HG02642 (cell line): ENCODE measurements at regions not wholly inside any gene's neighbourhood (a gene's known extent, or its start where the extent isn't known, plus 50 kb on each side); places are given as distances from the start of the nearest gene placed in this dataset.

Source experiments
- ATAC-seq: cut with Tn5 transposase; IDR thresholded peaks from one replicate; pipeline ENCODE4 v1.9.1; 2021; ENCODE audit warnings: mild to moderate bottlenecking; ENCODE audit not compliant: unreplicated experiment, poor library complexity

DNA sequence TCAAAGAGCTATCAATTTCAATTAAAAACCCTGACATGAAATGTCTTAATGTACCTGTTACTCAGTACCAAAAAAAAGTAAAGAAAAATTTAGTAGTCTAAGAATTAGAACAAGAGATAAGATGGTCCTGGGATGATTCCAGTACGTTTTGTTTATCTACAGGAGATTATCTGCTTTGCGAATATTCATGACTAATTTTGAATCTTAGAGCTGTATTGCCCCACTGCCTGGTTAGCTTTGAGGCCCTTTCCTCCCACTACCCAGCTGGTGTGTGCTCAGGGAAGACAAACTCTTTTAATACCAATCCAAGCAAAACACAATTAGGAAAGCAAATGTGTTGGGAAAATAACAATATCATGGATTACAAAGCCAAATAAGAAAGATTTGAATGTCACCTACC, 263.5 kb downstream of the FOXG1 start:
- ATAC-seq, result no peak

DNA sequence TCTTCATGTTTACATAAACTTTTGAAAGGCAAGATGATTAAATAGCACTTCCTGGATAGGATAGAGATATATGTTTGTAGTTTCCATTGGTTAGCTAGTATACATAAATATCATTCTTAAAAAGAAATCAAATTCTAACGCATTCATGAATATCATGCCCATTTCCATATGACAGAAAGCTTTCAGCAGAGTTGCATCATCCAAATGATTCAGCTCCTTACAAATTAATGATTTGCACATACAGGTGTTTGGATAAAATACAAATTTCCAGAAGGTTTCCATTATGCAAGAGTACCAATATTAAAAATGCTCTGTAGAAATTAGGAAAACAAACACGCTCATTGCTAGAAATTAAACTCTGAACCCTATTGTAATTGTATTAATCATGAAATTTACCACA, 264.4 kb downstream of the FOXG1 start:
- ATAC-seq, result no peak

GRCh38 chr14:29035134-29035533, 268.5 kb downstream of the FOXG1 start:
- no peak for ATAC-seq

GRCh38 chr14:29037411-29037810, 270.8 kb downstream of the FOXG1 start:
- ATAC-seq, result no peak

- ATAC-seq, result no peak
These were observed 272.6 kb downstream of the FOXG1 start for GRCh38 chr14:29039171-29039570.

GRCh38 chr14:29042551-29042950, 276.0 kb downstream of the FOXG1 start:
- ATAC-seq, result no peak

DNA sequence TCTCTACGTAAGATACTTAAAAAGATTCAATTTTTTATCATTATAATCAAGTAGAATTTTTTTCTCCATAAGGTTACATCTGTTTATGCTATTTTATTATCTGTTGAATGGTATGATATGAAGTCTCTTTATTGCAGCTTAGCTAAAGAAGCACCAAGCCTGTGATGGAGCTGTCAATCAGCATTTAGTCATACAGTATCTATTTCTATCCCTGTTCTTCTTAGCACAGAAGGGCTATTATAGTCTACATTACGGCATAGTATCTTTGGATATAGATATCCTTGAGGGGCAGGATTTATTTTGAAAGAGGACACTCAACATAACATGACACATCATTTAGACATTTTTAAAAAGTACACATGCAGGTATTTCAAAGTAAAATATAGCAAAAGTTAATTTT, 277.1 kb downstream of the FOXG1 start:
- no peak for ATAC-seq

DNA sequence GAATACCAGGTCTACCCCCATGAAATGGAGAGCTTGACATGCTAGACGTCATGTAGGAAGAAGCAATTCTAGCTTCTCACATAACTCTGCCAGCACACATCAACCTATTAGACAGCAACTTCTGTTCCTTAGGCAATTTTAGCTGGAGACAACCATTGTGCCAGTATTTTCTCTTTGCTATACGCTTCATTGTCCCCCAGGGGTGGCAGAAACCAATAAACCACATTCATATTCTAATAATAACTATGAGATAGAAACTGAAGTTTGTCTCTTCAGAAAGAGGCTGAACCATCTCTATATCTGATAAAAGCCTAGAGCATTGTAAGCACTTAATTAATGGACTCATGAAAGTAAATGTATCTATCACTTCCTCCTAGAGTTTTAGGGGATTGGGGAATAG, 278.6 kb downstream of the FOXG1 start:
- ATAC-seq, result no peak

DNA sequence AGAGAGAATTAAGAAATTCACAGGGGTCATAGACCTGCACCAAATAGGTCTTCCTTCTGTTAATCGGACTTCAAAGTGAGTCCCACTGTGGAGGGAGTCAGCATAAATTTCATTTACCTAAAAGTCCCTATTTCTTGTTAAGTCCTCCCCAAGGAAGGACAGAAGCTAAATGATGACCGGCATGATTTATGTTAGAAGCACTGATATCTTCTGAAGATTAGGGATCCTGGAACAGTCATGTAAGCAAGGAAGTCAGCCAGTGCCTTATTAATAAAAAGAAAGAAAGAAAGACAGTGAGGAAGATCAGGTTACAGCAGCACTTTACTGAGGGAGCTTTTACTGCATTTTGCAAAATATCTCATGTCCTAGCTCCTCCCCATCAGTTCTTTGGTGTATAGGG, 287.5 kb downstream of the FOXG1 start:
- no peak for ATAC-seq

- ATAC-seq, result no peak
These were observed 289.5 kb downstream of the FOXG1 start for GRCh38 chr14:29056041-29056566.

DNA sequence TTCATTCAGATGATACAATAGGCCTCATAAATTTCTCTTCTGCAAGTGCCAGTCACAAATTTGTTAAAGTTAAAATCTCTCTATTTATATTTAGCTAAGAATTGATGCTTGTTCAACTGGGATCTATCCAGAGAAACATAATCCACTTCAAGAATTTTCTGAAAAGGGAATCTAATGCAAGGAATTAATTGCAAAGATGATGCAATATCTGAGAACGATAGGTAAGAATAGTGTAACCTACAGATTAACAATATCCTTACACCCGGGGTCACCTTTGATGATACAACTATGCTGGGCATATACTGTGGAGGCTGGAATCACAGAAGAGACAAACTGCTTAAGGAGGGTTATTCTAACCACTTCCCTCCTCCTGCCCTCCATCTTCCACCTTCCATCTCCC, 295.1 kb downstream of the FOXG1 start:
- no peak for ATAC-seq

DNA sequence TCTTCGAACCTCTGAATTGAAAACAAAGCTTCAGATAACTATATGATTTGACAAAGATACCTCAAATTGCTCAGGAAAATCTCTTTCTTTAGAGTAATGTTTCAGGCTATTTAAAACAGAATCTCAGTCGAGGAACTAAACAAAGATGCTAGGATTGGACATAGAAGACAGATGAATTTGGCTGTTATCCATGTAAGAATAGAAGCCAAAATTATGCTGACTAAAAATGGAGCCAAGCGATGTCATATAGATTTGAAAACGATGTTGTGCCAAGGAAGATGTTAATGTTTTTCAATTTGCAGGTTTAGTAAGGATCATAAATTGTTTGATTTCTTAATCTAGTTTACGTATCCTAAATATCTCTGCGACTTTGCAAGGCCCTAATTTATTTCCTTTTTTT, 295.9 kb downstream of the FOXG1 start:
- ATAC-seq, result no peak

GRCh38 chr14:29062976-29063375, 296.4 kb downstream of the FOXG1 start:
- no peak for ATAC-seq

- ATAC-seq, result no peak
These were observed 297.8 kb downstream of the FOXG1 start for GRCh38 chr14:29064305-29064900.

- ATAC-seq, result no peak
These were observed 302.6 kb downstream of the FOXG1 start for GRCh38 chr14:29069228-29069627.

- ATAC-seq, result no peak
These were observed 309.2 kb downstream of the FOXG1 start for GRCh38 chr14:29075761-29076160.

GRCh38 chr14:29077916-29078315, 311.3 kb downstream of the FOXG1 start:
- ATAC-seq, result no peak

- no peak for ATAC-seq
These were observed 312.4 kb downstream of the FOXG1 start for GRCh38 chr14:29078810-29079522.

- ATAC-seq, result no peak
These were observed 319.0 kb downstream of the FOXG1 start for GRCh38 chr14:29085546-29085945.

GRCh38 chr14:29089849-29090248, 323.3 kb downstream of the FOXG1 start:
- no peak for ATAC-seq

- ATAC-seq, result no peak
These were observed 325.5 kb downstream of the FOXG1 start for GRCh38 chr14:29092121-29092520.

DNA sequence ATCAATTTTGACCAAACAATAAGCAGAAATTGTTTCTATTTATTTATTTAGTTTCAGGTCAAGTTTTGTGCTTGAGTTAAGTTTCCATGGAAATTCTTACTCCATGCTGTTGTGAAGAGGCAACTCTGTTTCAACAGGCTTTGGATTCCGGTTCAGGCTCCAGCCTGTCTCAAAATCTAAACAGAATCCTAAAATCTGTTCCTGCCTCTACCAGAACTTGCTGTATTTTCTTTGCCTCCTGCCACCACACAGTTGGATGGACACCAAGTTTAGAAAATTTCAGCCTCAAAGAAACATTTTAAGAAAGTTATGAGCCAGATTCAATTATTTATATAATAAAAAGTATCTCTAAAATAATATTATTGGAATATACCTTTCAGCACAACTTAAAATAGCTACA, 330.9 kb downstream of the FOXG1 start:
- ATAC-seq, result no peak
